CD4-positive, alpha-beta memory T cell (primary cell): ENCODE measurements at regions not wholly inside any gene's neighbourhood (a gene's known extent, or its start where the extent isn't known, plus 50 kb on each side); places are given as distances from the start of the nearest gene placed in this dataset.

ENCODE experiments used
- CTCF ChIA-PET: fragments of 350-600 bp; sonication (Branson Sonifier 250); formaldehyde crosslinking; loops from one replicate; lab custom pipeline; 2021; ENCODE audit warnings: inconsistent platforms; ENCODE audit not compliant: partially characterized antibody; lab: Charles Lee
- POLR2A ChIA-PET: fragments of 350-600 bp; sonication (Branson Sonifier 250); formaldehyde crosslinking; loops from one replicate; lab custom pipeline; 2021; ENCODE audit not compliant: partially characterized antibody; lab: Charles Lee
- DNase-seq, 5 donors: peaks; one replicate each; pipeline versions ENCODE4 v3.0.0 to v3.0.0-alpha.2; 2020 to 2022; ENCODE audit warnings: mixed read lengths in 1 of 5
- H3K27ac ChIP-seq: one replicate; pipeline ENCODE4 v1.7.0; 2013; ENCODE audit warnings: low read depth, low read length
- H3K27me3 ChIP-seq: 2 replicates; pipeline ENCODE4 v1.7.0; 2013; ENCODE audit warnings: mild to moderate bottlenecking, low read length, moderate library complexity; ENCODE audit not compliant: insufficient read depth
- H3K36me3 ChIP-seq: 2 replicates; pipeline ENCODE4 v1.7.0; 2013; ENCODE audit warnings: mild to moderate bottlenecking, low read length, moderate library complexity; ENCODE audit not compliant: insufficient read depth
- H3K4me1 ChIP-seq: 2 replicates; pipeline ENCODE4 v1.7.0; 2013; ENCODE audit warnings: mild to moderate bottlenecking, low read length, moderate library complexity; ENCODE audit not compliant: insufficient read depth
- H3K4me3 ChIP-seq, 2 donors: one replicate each; pipeline ENCODE4 v1.7.0; 2013; ENCODE audit warnings: low read length in 2 of 2, mild to moderate bottlenecking in 1 of 2
- H3K9me3 ChIP-seq, 2 donors: one replicate each; pipeline ENCODE4 v1.7.0; 2013; ENCODE audit warnings: low read length in 2 of 2, control low read depth in 1 of 2; ENCODE audit not compliant: control insufficient read depth in 1 of 2
- H3K27ac Mint-ChIP-seq, 7 donors: one replicate each; pipeline ENCODE4 v1.8.0; 2020 to 2021; ENCODE audit warnings: mixed read lengths in 7 of 7, mild to moderate bottlenecking in 6 of 7, inconsistent platforms in 3 of 7, moderate library complexity in 3 of 7
- H3K27me3 Mint-ChIP-seq, 2 donors: one replicate each; pipeline ENCODE4 v1.8.0; 2020 to 2021; ENCODE audit warnings: mixed read lengths in 2 of 2
- H3K36me3 Mint-ChIP-seq, 2 donors: one replicate each; pipeline ENCODE4 v1.8.0; 2020 to 2021; ENCODE audit warnings: mixed read lengths in 2 of 2, inconsistent platforms in 1 of 2, mild to moderate bottlenecking in 1 of 2
- H3K4me1 Mint-ChIP-seq, 4 donors: one replicate each; pipeline ENCODE4 v1.8.0; 2020 to 2021; ENCODE audit warnings: mixed read lengths in 4 of 4, mild to moderate bottlenecking in 1 of 4
- H3K4me3 Mint-ChIP-seq, 8 donors: one replicate each; pipeline ENCODE4 v1.8.0; 2020 to 2021; ENCODE audit warnings: mixed read lengths in 8 of 8, mild to moderate bottlenecking in 7 of 8, moderate library complexity in 6 of 8, inconsistent platforms in 3 of 8
- H3K9me3 Mint-ChIP-seq, 8 donors: one replicate each; pipeline ENCODE4 v1.8.0; 2020 to 2021; ENCODE audit warnings: mixed read lengths in 8 of 8, mild to moderate bottlenecking in 5 of 8, inconsistent platforms in 3 of 8, moderate library complexity in 1 of 8
- intact Hi-C: fragments of 100-400 bp; cut with micrococcal nuclease; formaldehyde crosslinking; loops from one replicate; pipeline ENCODE4 v1.15.1; 2023

DNA sequence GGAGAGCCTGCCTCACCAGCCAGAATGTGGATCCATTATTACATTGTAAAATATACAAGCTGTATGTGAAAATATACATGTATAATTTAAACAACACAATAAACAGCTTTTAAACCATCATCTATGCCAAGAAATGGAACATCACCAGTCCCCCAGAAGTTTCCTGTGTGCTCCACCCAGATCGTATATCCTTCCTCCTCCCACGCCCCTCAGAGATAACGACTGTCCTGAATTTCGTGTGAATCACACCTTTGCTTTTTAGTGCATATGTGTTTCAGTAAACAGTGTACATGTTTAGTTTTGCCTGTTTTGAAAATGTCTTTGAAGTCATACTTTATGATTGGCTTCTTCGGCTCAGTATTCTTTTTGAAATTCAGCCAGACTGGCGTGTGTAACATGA, 134.6 kb upstream of the MYO10 start:
- Histone ChIP-seq H3K4me1 (no peaks in the 10 kb centered on the region), H3K36me3 (no peaks in the 10 kb centered on the region), H3K27me3 (no peaks in the 10 kb centered on the region), H3K27ac (no peak overlapping the region), H3K4me3 (no peak overlapping the region), H3K9me3 (no peaks in the 10 kb centered on the region)
- no peaks in the 10 kb centered on the region for H3K27me3 Mint-ChIP-seq
- H3K4me1 Mint-ChIP-seq: no peaks in the 10 kb centered on the region
- H3K27ac Mint-ChIP-seq: no peak overlapping the region
- CTCF ChIA-PET: no interaction called here
- H3K9me3 Mint-ChIP-seq: peaks cover 0 to 5% (median under 1%) of the 10 kb centered on the region in 8 donors
- no peaks in the 10 kb centered on the region for H3K36me3 Mint-ChIP-seq
- DNase-seq: no peak
- POLR2A ChIA-PET: no interaction called here
- intact Hi-C loops: no loop called here
- no peak overlapping the region for H3K4me3 Mint-ChIP-seq

DNA sequence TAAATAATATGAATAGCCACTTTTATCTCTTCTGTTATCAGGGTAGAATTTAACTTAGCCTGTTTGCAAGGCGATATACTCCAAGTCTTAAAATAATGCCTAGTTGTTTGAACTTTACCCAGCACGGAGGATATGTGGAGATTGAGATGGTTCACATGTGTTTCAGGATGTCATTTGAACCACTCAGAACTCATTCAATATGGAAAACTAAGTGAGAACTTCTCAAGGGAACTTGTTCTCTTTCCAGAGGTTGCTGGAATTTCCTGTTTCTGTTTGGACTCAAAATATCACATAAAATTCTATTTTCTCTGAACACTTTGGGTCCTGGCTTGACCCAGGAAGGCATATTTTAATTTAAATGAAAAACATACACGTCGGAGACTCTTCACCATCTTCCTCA, 139.1 kb upstream of the MYO10 start:
- H3K27me3 ChIP-seq: no peaks in the 10 kb centered on the region
- ChIA-PET CTCF (no interaction called here), POLR2A (no interaction called here)

DNA sequence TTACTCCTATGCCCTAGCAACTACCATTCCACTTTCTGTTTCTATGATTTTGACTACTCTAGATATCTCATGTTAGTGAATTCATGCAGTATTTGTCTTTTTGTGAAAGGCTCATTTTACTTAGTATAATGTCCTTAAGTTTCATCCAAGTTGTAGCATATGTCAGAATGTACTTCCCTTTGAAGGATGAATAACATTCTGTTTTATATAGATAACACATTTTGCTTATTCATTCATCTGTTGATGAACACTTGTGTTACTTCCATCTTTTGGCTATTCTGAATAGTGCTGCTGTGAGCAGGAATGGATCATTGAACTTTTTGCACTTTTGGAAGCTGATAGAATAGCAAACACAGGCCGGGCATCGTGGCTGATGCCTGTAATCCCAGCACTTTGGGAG, 140.2 kb upstream of the MYO10 start:
- no peaks in the 10 kb centered on the region for H3K27me3 ChIP-seq
- H3K4me3 ChIP-seq: no peak overlapping the region
- no peaks in the 10 kb centered on the region for H3K9me3 ChIP-seq
- Mint-ChIP-seq H3K9me3 (peaks cover 0 to 2% (median 0%) of the 10 kb centered on the region in 8 donors), H3K36me3 (no peaks in the 10 kb centered on the region), H3K4me3 (no peak overlapping the region), H3K4me1 (no peaks in the 10 kb centered on the region), H3K27ac (no peak overlapping the region), H3K27me3 (no peaks in the 10 kb centered on the region)
- H3K27ac ChIP-seq: no peak overlapping the region
- DNase-seq: no peak
- ChIA-PET POLR2A (no interaction called here), CTCF (no interaction called here)
- intact Hi-C loops: no loop called here
- H3K4me1 ChIP-seq: no peaks in the 10 kb centered on the region
- H3K36me3 ChIP-seq: no peaks in the 10 kb centered on the region

More for the DNA sequence above, 139.1 kb upstream of the MYO10 start:
- no peak for DNase-seq
- Histone ChIP-seq H3K36me3 (no peaks in the 10 kb centered on the region), H3K27ac (no peak overlapping the region), H3K4me1 (no peaks in the 10 kb centered on the region), H3K9me3 (no peaks in the 10 kb centered on the region), H3K4me3 (no peak overlapping the region)
- intact Hi-C loops: no loop called here
- Mint-ChIP-seq H3K4me1 (no peaks in the 10 kb centered on the region), H3K4me3 (no peak overlapping the region), H3K36me3 (no peaks in the 10 kb centered on the region), H3K27ac (no peak overlapping the region), H3K27me3 (no peaks in the 10 kb centered on the region), H3K9me3 (peaks cover 0 to 5% (median 0%) of the 10 kb centered on the region in 8 donors)

DNA sequence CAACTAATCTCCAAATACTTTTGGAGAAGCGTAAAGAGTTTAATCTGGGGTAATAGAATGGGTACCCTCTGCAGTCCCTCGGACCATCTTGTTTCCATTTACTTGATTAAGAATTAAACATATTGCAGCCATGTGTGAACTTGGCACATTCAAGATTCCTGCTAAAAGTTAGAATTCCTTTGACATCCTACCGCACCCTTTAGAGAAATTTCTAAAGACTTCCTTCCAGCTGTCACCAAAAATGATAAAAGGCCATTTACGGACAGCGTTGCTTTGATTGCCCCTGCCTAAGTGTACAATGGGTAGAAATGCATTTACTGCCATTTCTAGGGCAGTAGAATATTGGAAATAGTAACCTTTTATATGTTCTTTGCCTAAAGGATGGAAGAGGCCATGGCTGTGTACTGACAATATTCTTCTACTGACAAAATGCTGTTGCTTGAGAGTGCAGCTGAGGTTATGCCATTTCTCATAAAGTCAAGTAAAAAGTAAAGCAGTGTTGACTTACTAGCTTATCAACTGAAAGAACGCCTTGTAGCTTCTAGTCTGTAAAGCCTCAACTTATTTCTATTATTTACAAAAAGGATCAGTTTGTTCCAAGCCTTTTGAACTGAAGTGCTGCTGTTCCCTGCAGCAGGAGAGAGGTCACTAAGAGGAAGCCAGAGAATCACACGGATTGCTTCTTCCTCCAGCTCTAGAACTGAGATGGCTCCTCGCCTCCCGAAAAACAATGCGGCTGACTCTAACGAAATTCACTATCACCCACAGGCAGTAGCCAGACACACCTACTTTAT, 139.8 kb upstream of the BASP1 start:
- H3K36me3 Mint-ChIP-seq: no peaks in the 10 kb centered on the region
- Histone ChIP-seq H3K4me3 (no peak overlapping the region), H3K27me3 (no peaks in the 10 kb centered on the region), H3K9me3 (no peaks in the 10 kb centered on the region), H3K27ac (no peak overlapping the region), H3K36me3 (no peaks in the 10 kb centered on the region), H3K4me1 (no peaks in the 10 kb centered on the region)
- no peaks in the 10 kb centered on the region for H3K4me1 Mint-ChIP-seq
- H3K27ac Mint-ChIP-seq: no peak overlapping the region
- ChIA-PET CTCF (no interaction called here), POLR2A (no interaction called here)
- peaks cover 0 to 2% (median 0%) of the 10 kb centered on the region in 8 donors for H3K9me3 Mint-ChIP-seq
- intact Hi-C loops: no loop called here
- no peak overlapping the region for H3K4me3 Mint-ChIP-seq
- DNase-seq: no peak
- H3K27me3 Mint-ChIP-seq: no peaks in the 10 kb centered on the region

DNA sequence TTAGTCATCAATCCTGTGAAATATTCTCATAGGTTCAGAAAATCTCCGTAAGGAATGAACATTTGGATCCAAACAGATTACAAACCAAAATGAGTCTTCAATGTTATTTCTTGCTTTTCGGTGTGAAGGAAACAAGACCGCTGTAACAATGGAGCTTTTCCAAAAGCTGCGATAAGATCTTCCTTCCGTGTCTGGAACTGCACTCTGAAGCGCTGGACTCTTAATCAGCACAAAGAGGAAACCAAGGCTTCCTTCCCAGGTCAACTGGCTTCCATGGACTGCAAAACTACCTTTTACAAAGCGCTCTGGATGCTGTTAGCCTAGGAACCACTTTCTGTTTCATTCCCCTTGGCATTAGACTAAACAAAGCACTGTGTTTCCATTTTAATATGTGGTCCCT, 137.9 kb upstream of the BASP1 start:
- no peak for DNase-seq
- intact Hi-C loops: no loop called here
- H3K27me3 Mint-ChIP-seq: no peaks in the 10 kb centered on the region
- Histone ChIP-seq H3K9me3 (no peaks in the 10 kb centered on the region), H3K27ac (no peak overlapping the region), H3K36me3 (no peaks in the 10 kb centered on the region), H3K4me3 (no peak overlapping the region), H3K27me3 (no peaks in the 10 kb centered on the region), H3K4me1 (no peaks in the 10 kb centered on the region)
- H3K36me3 Mint-ChIP-seq: no peaks in the 10 kb centered on the region
- ChIA-PET POLR2A (no interaction called here), CTCF (no interaction called here)
- no peaks in the 10 kb centered on the region for H3K4me1 Mint-ChIP-seq
- no peak overlapping the region for H3K4me3 Mint-ChIP-seq
- peaks cover 0 to 2% (median 0%) of the 10 kb centered on the region in 8 donors for H3K9me3 Mint-ChIP-seq
- no peak overlapping the region for H3K27ac Mint-ChIP-seq

DNA sequence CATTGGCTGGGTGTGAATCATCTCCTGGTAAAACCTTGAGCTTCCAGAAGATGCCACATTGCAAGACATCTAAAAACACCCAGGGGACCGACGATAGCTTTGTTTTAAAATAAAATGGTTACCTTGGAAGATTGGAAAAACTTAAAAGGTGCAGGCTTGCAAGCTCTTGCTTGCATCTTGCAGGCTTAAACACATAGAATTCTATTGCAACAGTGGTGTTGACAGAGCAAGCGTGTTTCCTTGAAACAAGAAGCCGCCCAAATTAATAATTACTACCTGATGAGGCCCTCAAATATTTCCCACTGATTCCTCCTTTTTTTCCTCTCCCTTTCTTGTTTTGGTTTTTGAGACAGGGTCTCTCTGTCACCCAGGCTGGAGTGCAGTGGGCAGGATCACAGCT, 137.1 kb upstream of the BASP1 start:
- Mint-ChIP-seq H3K4me3 (no peak overlapping the region), H3K27ac (no peak overlapping the region), H3K36me3 (no peaks in the 10 kb centered on the region), H3K27me3 (no peaks in the 10 kb centered on the region), H3K9me3 (peaks cover 0 to 2% (median 0%) of the 10 kb centered on the region in 8 donors), H3K4me1 (no peaks in the 10 kb centered on the region)
- Histone ChIP-seq H3K9me3 (no peaks in the 10 kb centered on the region), H3K4me1 (no peaks in the 10 kb centered on the region), H3K4me3 (no peak overlapping the region), H3K36me3 (no peaks in the 10 kb centered on the region), H3K27me3 (no peaks in the 10 kb centered on the region), H3K27ac (no peak overlapping the region)
- no peak for DNase-seq
- intact Hi-C loops: no loop called here
- POLR2A ChIA-PET: no interaction called here
- CTCF ChIA-PET: no interaction called here

DNA sequence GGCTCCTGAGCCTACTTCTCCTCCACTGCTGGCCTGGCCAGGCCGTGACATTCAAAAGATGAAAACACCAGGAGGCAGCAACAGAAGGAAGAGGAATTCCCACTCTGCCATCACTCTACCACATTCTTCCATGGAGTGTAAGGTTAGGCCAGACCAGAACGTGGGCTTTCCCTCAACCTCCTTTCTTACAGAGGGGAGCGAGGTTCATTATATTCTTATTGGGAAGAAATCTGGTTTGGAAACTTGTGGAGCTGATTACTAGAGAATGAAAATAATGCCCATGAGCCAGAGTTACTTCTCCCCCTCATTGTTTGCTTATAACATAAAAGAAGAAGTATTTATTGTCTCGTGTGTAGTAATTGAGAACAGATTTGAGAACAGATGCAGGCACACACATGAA, 136.3 kb upstream of the BASP1 start:
- DNase-seq: no peak
- POLR2A ChIA-PET: no interaction called here
- CTCF ChIA-PET: no interaction called here
- Histone ChIP-seq H3K4me3 (no peak overlapping the region), H3K27ac (no peak overlapping the region), H3K4me1 (no peaks in the 10 kb centered on the region), H3K27me3 (no peaks in the 10 kb centered on the region), H3K9me3 (no peaks in the 10 kb centered on the region), H3K36me3 (no peaks in the 10 kb centered on the region)
- Mint-ChIP-seq H3K27me3 (no peaks in the 10 kb centered on the region), H3K4me3 (no peak overlapping the region), H3K4me1 (no peaks in the 10 kb centered on the region), H3K36me3 (no peaks in the 10 kb centered on the region), H3K9me3 (peaks cover 0 to 2% (median 0%) of the 10 kb centered on the region in 8 donors), H3K27ac (no peak overlapping the region)
- intact Hi-C loops: no loop called here
